ENCODE measurements at regions not wholly inside any gene's neighbourhood (a gene's known extent, or its start where the extent isn't known, plus 50 kb on each side); places are given as distances from the start of the nearest gene placed in this dataset.

DNA sequence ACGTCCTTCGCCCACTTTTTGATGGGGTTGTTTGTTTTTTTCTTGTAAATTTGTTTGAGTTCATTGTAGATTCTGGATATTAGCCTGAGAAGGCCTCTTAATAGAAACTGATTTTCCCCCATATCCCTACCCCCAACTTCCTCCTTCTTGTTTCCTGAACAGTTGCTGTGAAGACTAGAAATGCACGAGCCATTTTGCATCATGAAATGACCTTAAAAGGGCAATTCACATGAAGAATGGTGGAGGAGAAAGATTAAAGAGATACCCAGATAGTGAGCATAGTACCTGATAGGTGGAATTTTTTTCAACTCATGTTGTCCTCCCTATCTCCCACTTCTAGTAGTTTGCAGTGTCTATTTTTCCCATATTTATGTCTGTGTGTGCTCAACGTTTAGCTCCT, 55.2 kb upstream of the KCNH8 start:
- TF ChIP-seq NFIC (IDR thresholded peaks at IDR 0.05) (no peak), FOXM1 (IDR thresholded peaks at IDR 0.05; ENCODE audit: borderline replicate concordance, low read depth) (no peak), EP300 (IDR thresholded peaks at IDR 0.05; ENCODE audit: borderline replicate concordance) (no peak), RAD21 (IDR thresholded peaks at IDR 0.05; ENCODE audit: low read depth) (no peak), CEBPB (IDR thresholded peaks at IDR 0.05) (no peak), YY1 (IDR thresholded peaks at IDR 0.05; ENCODE audit: low read depth) (no peak), EGR1 (IDR thresholded peaks at IDR 0.05) (no peak), ZBTB7A (IDR thresholded peaks at IDR 0.05; ENCODE audit: low read depth) (no peak), TEAD4 (IDR thresholded peaks at IDR 0.05) (no peak)
- TF ChIP-seq, protein P1, sequence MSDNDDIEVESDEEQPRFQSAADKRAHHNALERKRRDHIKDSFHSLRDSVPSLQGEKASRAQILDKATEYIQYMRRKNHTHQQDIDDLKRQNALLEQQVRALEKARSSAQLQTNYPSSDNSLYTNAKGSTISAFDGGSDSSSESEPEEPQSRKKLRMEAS (IDR thresholded peaks at IDR 0.05) = no peak
- TF ChIP-seq, protein P2, sequence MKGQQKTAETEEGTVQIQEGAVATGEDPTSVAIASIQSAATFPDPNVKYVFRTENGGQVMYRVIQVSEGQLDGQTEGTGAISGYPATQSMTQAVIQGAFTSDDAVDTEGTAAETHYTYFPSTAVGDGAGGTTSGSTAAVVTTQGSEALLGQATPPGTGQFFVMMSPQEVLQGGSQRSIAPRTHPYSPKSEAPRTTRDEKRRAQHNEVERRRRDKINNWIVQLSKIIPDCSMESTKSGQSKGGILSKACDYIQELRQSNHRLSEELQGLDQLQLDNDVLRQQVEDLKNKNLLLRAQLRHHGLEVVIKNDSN (IDR thresholded peaks at IDR 0.05) = no peak

DNA sequence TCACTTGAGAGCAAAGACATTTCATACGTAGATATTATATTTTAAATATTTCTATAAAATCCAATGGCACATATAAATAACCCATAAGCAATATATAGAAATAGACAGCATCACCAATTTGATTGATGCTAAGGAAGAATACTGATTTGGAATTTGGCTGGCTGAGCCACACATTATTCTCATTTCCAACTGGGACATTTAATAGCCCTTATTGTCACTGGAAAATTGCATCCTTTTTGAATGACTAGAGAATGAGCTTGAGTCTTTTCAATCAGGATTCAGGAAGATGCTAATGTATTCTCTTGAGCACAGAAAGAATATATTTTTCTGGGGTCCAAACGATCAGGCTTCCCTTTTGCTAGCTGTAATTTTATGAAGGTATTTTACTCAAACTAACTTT, 70.9 kb upstream of the KCNH8 start:
- TF ChIP-seq ZBTB7A (IDR thresholded peaks at IDR 0.05; ENCODE audit: low read depth) (no peak), REST (IDR thresholded peaks at IDR 0.05; ENCODE audit: low read depth) (no peak), CEBPB (IDR thresholded peaks at IDR 0.05) (no peak), EGR1 (IDR thresholded peaks at IDR 0.05) (no peak), RAD21 (IDR thresholded peaks at IDR 0.05; ENCODE audit: low read depth) (no peak), NFIC (IDR thresholded peaks at IDR 0.05) (no peak), YY1 (IDR thresholded peaks at IDR 0.05; ENCODE audit: low read depth) (no peak), FOXM1 (IDR thresholded peaks at IDR 0.05; ENCODE audit: borderline replicate concordance, low read depth) (no peak), EP300 (IDR thresholded peaks at IDR 0.05; ENCODE audit: borderline replicate concordance) (no peak), TCF12 (IDR thresholded peaks at IDR 0.05; ENCODE audit: low read depth) (no peak), TEAD4 (IDR thresholded peaks at IDR 0.05) (no peak), CREB1 (IDR thresholded peaks at IDR 0.05; ENCODE audit: low read depth) (no peak), TAF1 (IDR thresholded peaks at IDR 0.05; ENCODE audit: low read depth) (no peak)
- TF ChIP-seq, protein P2 (IDR thresholded peaks at IDR 0.05) = no peak
- TF ChIP-seq, protein P1 (IDR thresholded peaks at IDR 0.05) = no peak

DNA sequence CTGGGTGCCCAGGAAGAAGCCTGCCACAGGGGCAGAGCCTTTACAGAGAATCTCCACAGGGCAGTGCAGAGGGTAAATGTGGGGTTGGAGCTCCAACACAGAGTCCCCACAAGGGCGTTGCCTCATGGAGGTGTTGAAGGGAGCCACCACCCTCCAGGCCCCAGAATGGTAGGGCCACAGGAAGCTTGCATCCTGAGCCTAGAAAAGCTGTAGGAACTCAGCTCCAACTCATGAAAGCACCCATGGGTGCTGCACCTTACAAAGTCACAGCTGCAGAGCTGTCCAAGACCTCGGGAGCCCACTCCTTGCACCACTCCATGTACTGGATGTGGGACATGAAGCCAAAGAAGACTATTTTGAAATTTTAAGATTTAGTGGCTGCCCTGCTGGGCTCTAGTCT, 73.3 kb upstream of the KCNH8 start:
- TF ChIP-seq REST (IDR thresholded peaks at IDR 0.05; ENCODE audit: low read depth) = no peak
- TF ChIP-seq NFIC (IDR thresholded peaks at IDR 0.05) = no peak

- TF ChIP-seq REST (IDR thresholded peaks at IDR 0.05; ENCODE audit: low read depth) (no peak), TEAD4 (IDR thresholded peaks at IDR 0.05) (no peak), CREB1 (IDR thresholded peaks at IDR 0.05; ENCODE audit: low read depth) (no peak), YY1 (IDR thresholded peaks at IDR 0.05; ENCODE audit: low read depth) (no peak), EGR1 (IDR thresholded peaks at IDR 0.05) (no peak)
- TF ChIP-seq, protein P1 (IDR thresholded peaks at IDR 0.05) = no peak
These were observed 73.9 kb upstream of the KCNH8 start for GRCh38 chr3:19074257-19074900.

Data from Ishikawa (cell line).